PC-9 (cell line): ENCODE measurements at regions not wholly inside any gene's neighbourhood (a gene's known extent, or its start where the extent isn't known, plus 50 kb on each side); places are given as distances from the start of the nearest gene placed in this dataset.
"Not testable (repeated sequence)": the region's sequence is repeated elsewhere in the genome, so short reads cannot be mapped to it uniquely, and the experiment has no call there.

Source experiments
- CTCF ChIP-seq: fragments of 200-600 bp; sonication (generic); conservative IDR thresholded peaks from 2 replicates; pipeline ENCODE4 v1.6.1; 2017; ENCODE audit warnings: mixed run types, antibody characterized with exemption, mild to moderate bottlenecking, moderate library complexity
- EZH2 ChIP-seq: fragments of 200-600 bp; sonication (generic); IDR thresholded peaks from 2 replicates; pipeline ENCODE4 v1.8.0; 2017; ENCODE audit warnings: antibody characterized with exemption, low read depth

- TF ChIP-seq CTCF, EZH2: not testable (repeated sequence)
Measured at GRCh38 chr3:110888625-110889375, 182.8 kb upstream of the NECTIN3 start.
